GM23338 (cell line): ENCODE measurements at regions not wholly inside any gene's neighbourhood (a gene's known extent, or its start where the extent isn't known, plus 50 kb on each side); places are given as distances from the start of the nearest gene placed in this dataset.
A peak's percentile ranks its signal among the peaks of the same experiment; 100 is the strongest.

Experiments
- ATAC-seq: fragments of 200-7000 bp; cut with Tn5 transposase; 3 replicates; pipeline ENCODE4 v1.9.1; 2020
- DNase-seq: peaks from one replicate; pipeline ENCODE4 v3.0.0-alpha.2; 2015; ENCODE audit warnings: low spot score
- H2AFZ ChIP-seq: fragments of 200-600 bp; sonication (generic); 2 replicates; pipeline ENCODE4 v1.8.0; 2016; ENCODE audit warnings: antibody characterized with exemption, mild to moderate bottlenecking, moderate library complexity
- H3F3A ChIP-seq: fragments of 200-600 bp; sonication (generic); replicated peaks from 2 replicates; pipeline ENCODE4 v1.8.0; 2017; ENCODE audit warnings: antibody characterized with exemption, mixed run types, low read depth
- H3K27ac ChIP-seq: fragments of 200-600 bp; sonication (generic); 2 replicates; pipeline ENCODE4 v1.6.1; 2016; ENCODE audit warnings: low read depth
- H3K27me3 ChIP-seq: fragments of 200-600 bp; sonication (generic); 2 replicates; pipeline ENCODE4 v1.8.0; 2016; ENCODE audit warnings: mild to moderate bottlenecking, mixed run types, moderate library complexity; ENCODE audit not compliant: insufficient read depth
- H3K36me3 ChIP-seq: fragments of 200-600 bp; sonication (generic); 2 replicates; pipeline ENCODE4 v1.8.0; 2016; ENCODE audit warnings: mild to moderate bottlenecking; ENCODE audit not compliant: insufficient read depth
- H3K4me1 ChIP-seq: fragments of 200-600 bp; sonication (generic); 2 replicates; pipeline ENCODE4 v1.8.0; 2016; ENCODE audit warnings: mild to moderate bottlenecking, moderate library complexity; ENCODE audit not compliant: insufficient read depth
- H3K4me2 ChIP-seq: fragments of 200-600 bp; sonication (generic); 2 replicates; pipeline ENCODE4 v1.7.1; 2017; ENCODE audit warnings: mixed run types
- H3K4me3 ChIP-seq: fragments of 200-600 bp; sonication (generic); 2 replicates; pipeline ENCODE4 v1.6.1; 2016; ENCODE audit warnings: mixed run types
- H3K79me2 ChIP-seq: fragments of 200-600 bp; sonication (generic); replicated peaks from 2 replicates; pipeline ENCODE4 v1.8.0; 2017; ENCODE audit warnings: mild to moderate bottlenecking; ENCODE audit not compliant: insufficient read depth
- H3K9me2 ChIP-seq: fragments of 200-600 bp; sonication (generic); 2 replicates; pipeline ENCODE4 v1.8.0; 2017; ENCODE audit not compliant: insufficient read depth
- H4K20me1 ChIP-seq: fragments of 200-600 bp; sonication (generic); replicated peaks from 2 replicates; pipeline ENCODE4 v1.8.0; 2017; ENCODE audit warnings: mild to moderate bottlenecking; ENCODE audit not compliant: insufficient read depth
- H3K27ac Mint-ChIP-seq: 2 replicates; pipeline ENCODE4 v1.8.0; 2020; ENCODE audit warnings: inconsistent platforms, mild to moderate bottlenecking, moderate library complexity, mixed read lengths
- H3K27me3 Mint-ChIP-seq: 3 replicates; pipeline ENCODE4 v1.8.0; 2022; ENCODE audit warnings: low read depth, mild to moderate bottlenecking, moderate library complexity, mixed read lengths, inconsistent platforms; ENCODE audit not compliant: insufficient read depth, poor library complexity
- H3K36me3 Mint-ChIP-seq: 3 replicates; pipeline ENCODE4 v1.8.0; 2021; ENCODE audit warnings: low read depth, mild to moderate bottlenecking, inconsistent platforms, moderate library complexity, mixed read lengths
- H3K4me1 Mint-ChIP-seq: 3 replicates; pipeline ENCODE4 v1.8.0; 2020; ENCODE audit warnings: mild to moderate bottlenecking, inconsistent platforms, mixed read lengths
- H3K4me3 Mint-ChIP-seq: 3 replicates; pipeline ENCODE4 v1.8.0; 2021; ENCODE audit warnings: moderate library complexity, mild to moderate bottlenecking, inconsistent platforms, mixed read lengths
- H3K9me3 Mint-ChIP-seq: 3 replicates; pipeline ENCODE4 v1.8.0; 2020; ENCODE audit warnings: moderate library complexity, mild to moderate bottlenecking, inconsistent platforms, mixed read lengths
- EZH2phosphoT487 ChIP-seq: fragments of 200-600 bp; sonication (generic); IDR thresholded peaks from one replicate; pipeline ENCODE4 v1.8.1; 2018; ENCODE audit warnings: antibody characterized with exemption; ENCODE audit not compliant: unreplicated experiment
- JUNB ChIP-seq: IDR thresholded peaks from one replicate; pipeline ENCODE4 v1.6.1; 2016; ENCODE audit warnings: antibody characterized with exemption; ENCODE audit not compliant: unreplicated experiment
- NANOG ChIP-seq: IDR thresholded peaks from 2 replicates; pipeline ENCODE4 v1.6.1; 2016; ENCODE audit warnings: antibody characterized with exemption, borderline replicate concordance
- STAT1 ChIP-seq: IDR thresholded peaks from one replicate; pipeline ENCODE4 v1.6.1; 2016; ENCODE audit warnings: antibody characterized with exemption; ENCODE audit not compliant: unreplicated experiment
- ZNF331 ChIP-seq: fragments of 250-450 bp; sonication (Bioruptor Pico); IDR thresholded peaks from 2 replicates; pipeline ENCODE4 v1.5.0; 2020; ENCODE audit warnings: low read depth, mild to moderate bottlenecking, moderate library complexity
- TF ChIP-seq, protein P1 (sequence below): IDR thresholded peaks from one replicate; pipeline ENCODE4 v1.6.1; 2018; ENCODE audit warnings: antibody characterized with exemption; ENCODE audit not compliant: unreplicated experiment
- TF ChIP-seq, protein P2 (sequence below), 2 experiments: fragments of 200-600 bp in 1 of 2; sonication (generic) in 1 of 2; conservative IDR thresholded peaks; 2 replicates each; pipeline versions ENCODE4 v1.5.1 to v1.6.1; 2016 to 2017; ENCODE audit warnings: antibody characterized with exemption in 2 of 2, low read depth in 2 of 2, mild to moderate bottlenecking in 2 of 2, moderate library complexity in 1 of 2
- TF ChIP-seq, protein P3 (sequence below): IDR thresholded peaks from 2 replicates; pipeline ENCODE4 v1.6.1; 2016; ENCODE audit warnings: antibody characterized with exemption

DNA sequence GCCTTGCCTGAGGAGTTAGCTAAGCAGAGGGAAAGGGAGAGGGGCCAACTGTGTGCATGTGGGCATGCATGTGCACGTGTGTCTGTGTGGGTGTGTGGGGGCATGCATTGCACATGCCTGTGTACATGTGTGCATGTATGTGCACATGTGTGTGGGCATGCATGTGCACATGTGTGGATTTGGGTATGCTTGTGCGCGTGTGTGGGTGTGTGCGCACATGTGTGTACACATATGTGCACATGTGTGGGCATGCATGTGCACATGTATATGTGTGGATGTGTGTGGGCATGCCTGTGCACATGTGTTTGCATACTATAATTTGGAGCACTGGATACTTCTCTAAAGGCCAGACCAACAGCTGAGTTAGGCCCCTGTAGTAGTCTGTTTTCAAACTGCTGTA is 350.0 kb downstream of the PRDM2 start (continued):
- TF ChIP-seq, protein P1, sequence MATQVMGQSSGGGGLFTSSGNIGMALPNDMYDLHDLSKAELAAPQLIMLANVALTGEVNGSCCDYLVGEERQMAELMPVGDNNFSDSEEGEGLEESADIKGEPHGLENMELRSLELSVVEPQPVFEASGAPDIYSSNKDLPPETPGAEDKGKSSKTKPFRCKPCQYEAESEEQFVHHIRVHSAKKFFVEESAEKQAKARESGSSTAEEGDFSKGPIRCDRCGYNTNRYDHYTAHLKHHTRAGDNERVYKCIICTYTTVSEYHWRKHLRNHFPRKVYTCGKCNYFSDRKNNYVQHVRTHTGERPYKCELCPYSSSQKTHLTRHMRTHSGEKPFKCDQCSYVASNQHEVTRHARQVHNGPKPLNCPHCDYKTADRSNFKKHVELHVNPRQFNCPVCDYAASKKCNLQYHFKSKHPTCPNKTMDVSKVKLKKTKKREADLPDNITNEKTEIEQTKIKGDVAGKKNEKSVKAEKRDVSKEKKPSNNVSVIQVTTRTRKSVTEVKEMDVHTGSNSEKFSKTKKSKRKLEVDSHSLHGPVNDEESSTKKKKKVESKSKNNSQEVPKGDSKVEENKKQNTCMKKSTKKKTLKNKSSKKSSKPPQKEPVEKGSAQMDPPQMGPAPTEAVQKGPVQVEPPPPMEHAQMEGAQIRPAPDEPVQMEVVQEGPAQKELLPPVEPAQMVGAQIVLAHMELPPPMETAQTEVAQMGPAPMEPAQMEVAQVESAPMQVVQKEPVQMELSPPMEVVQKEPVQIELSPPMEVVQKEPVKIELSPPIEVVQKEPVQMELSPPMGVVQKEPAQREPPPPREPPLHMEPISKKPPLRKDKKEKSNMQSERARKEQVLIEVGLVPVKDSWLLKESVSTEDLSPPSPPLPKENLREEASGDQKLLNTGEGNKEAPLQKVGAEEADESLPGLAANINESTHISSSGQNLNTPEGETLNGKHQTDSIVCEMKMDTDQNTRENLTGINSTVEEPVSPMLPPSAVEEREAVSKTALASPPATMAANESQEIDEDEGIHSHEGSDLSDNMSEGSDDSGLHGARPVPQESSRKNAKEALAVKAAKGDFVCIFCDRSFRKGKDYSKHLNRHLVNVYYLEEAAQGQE = no peak
- TF ChIP-seq STAT1 = no peak
- TF ChIP-seq, protein P2, sequence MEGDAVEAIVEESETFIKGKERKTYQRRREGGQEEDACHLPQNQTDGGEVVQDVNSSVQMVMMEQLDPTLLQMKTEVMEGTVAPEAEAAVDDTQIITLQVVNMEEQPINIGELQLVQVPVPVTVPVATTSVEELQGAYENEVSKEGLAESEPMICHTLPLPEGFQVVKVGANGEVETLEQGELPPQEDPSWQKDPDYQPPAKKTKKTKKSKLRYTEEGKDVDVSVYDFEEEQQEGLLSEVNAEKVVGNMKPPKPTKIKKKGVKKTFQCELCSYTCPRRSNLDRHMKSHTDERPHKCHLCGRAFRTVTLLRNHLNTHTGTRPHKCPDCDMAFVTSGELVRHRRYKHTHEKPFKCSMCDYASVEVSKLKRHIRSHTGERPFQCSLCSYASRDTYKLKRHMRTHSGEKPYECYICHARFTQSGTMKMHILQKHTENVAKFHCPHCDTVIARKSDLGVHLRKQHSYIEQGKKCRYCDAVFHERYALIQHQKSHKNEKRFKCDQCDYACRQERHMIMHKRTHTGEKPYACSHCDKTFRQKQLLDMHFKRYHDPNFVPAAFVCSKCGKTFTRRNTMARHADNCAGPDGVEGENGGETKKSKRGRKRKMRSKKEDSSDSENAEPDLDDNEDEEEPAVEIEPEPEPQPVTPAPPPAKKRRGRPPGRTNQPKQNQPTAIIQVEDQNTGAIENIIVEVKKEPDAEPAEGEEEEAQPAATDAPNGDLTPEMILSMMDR (conservative IDR thresholded peaks at IDR 0.05; ENCODE audit: low read depth in 2 of 2) = no peak

DNA sequence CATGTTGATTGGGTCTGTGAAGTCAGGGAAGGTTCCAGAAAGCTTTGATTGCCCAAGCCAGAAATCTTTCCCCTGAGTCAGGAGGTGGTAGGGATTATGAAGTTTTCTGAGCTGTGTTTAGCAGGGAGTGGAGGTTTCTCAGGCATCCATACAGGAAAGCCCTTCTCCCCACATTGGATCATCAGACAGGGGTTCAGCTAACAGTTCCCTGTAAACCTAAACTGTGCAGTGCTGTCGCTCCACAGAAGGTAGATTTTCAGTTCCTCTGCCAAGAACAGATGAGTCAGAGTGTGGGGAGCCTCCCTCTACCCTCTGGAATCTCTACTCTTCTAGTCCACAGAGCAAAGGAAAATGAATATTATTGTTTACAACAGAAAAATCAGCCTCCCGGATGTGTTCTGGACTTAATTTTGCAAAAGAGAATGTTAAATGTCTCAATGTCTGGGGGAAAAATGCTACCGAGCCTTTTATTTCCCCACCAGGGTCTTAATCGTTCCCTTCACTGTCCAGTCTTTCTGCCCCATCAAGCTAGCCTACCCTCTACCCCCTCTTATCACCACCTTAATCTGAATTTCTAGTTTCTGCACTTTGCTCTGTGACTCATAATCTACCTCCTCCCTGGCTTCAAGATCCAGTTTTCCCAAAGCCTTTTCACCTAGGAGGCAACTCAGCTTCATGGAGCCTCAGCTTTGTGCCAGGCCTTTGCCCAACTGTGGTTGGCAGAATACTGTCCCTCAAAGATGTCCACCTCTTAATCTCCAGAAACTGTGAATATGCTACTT is 355.6 kb downstream of the PRDM2 start:
- Histone ChIP-seq H4K20me1 (no peaks in the 10 kb centered on the region), H3K27me3 (no peaks in the 10 kb centered on the region), H3K4me2 (no peak overlapping the region), H2AFZ (0 out of 2 replicates have a peak overlapping the region, but pooled peaks have one; percentile 7), H3K4me3 (no peak overlapping the region), H3K27ac (no peak overlapping the region), H3K4me1 (no peaks in the 10 kb centered on the region), H3K9me2 (no peaks in the 10 kb centered on the region; the same call in 1 of the 2 replicates), H3K79me2 (no peaks in the 10 kb centered on the region), H3F3A (no peaks in the 10 kb centered on the region), H3K36me3 (no peaks in the 10 kb centered on the region)
- peaks cover 2% of the 10 kb centered on the region for H3K27me3 Mint-ChIP-seq
- TF ChIP-seq ZNF331 (CRISPR knock-in tag) (no peak), EZH2phosphoT487 (no peak), NANOG (no peak), JUNB (no peak), STAT1 (no peak)
- TF ChIP-seq, protein P3, sequence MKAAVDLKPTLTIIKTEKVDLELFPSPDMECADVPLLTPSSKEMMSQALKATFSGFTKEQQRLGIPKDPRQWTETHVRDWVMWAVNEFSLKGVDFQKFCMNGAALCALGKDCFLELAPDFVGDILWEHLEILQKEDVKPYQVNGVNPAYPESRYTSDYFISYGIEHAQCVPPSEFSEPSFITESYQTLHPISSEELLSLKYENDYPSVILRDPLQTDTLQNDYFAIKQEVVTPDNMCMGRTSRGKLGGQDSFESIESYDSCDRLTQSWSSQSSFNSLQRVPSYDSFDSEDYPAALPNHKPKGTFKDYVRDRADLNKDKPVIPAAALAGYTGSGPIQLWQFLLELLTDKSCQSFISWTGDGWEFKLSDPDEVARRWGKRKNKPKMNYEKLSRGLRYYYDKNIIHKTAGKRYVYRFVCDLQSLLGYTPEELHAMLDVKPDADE = no peak
- TF ChIP-seq, protein P2 (conservative IDR thresholded peaks at IDR 0.05; ENCODE audit: low read depth in 2 of 2) = no peak
- no peak overlapping the region for H3K27ac Mint-ChIP-seq
- no peaks in the 10 kb centered on the region for H3K36me3 Mint-ChIP-seq
- H3K4me1 Mint-ChIP-seq = no peaks in the 10 kb centered on the region
- no peaks in the 10 kb centered on the region; the same call in 2 of the 3 replicates for H3K9me3 Mint-ChIP-seq
- ATAC-seq = no peak
- no peak for DNase-seq
- no peak overlapping the region for H3K4me3 Mint-ChIP-seq
